ENCODE measurements at regions not wholly inside any gene's neighbourhood (a gene's known extent, or its start where the extent isn't known, plus 50 kb on each side); places are given as distances from the start of the nearest gene placed in this dataset.

GRCh38 chr4:96039217-96039616 lies 199.3 kb downstream of the PDHA2 start:
- TF ChIP-seq, protein P1, sequence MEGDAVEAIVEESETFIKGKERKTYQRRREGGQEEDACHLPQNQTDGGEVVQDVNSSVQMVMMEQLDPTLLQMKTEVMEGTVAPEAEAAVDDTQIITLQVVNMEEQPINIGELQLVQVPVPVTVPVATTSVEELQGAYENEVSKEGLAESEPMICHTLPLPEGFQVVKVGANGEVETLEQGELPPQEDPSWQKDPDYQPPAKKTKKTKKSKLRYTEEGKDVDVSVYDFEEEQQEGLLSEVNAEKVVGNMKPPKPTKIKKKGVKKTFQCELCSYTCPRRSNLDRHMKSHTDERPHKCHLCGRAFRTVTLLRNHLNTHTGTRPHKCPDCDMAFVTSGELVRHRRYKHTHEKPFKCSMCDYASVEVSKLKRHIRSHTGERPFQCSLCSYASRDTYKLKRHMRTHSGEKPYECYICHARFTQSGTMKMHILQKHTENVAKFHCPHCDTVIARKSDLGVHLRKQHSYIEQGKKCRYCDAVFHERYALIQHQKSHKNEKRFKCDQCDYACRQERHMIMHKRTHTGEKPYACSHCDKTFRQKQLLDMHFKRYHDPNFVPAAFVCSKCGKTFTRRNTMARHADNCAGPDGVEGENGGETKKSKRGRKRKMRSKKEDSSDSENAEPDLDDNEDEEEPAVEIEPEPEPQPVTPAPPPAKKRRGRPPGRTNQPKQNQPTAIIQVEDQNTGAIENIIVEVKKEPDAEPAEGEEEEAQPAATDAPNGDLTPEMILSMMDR (IDR thresholded peaks at IDR 0.05): no peak
- TF ChIP-seq, protein P2, sequence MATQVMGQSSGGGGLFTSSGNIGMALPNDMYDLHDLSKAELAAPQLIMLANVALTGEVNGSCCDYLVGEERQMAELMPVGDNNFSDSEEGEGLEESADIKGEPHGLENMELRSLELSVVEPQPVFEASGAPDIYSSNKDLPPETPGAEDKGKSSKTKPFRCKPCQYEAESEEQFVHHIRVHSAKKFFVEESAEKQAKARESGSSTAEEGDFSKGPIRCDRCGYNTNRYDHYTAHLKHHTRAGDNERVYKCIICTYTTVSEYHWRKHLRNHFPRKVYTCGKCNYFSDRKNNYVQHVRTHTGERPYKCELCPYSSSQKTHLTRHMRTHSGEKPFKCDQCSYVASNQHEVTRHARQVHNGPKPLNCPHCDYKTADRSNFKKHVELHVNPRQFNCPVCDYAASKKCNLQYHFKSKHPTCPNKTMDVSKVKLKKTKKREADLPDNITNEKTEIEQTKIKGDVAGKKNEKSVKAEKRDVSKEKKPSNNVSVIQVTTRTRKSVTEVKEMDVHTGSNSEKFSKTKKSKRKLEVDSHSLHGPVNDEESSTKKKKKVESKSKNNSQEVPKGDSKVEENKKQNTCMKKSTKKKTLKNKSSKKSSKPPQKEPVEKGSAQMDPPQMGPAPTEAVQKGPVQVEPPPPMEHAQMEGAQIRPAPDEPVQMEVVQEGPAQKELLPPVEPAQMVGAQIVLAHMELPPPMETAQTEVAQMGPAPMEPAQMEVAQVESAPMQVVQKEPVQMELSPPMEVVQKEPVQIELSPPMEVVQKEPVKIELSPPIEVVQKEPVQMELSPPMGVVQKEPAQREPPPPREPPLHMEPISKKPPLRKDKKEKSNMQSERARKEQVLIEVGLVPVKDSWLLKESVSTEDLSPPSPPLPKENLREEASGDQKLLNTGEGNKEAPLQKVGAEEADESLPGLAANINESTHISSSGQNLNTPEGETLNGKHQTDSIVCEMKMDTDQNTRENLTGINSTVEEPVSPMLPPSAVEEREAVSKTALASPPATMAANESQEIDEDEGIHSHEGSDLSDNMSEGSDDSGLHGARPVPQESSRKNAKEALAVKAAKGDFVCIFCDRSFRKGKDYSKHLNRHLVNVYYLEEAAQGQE (IDR thresholded peaks at IDR 0.05; ENCODE audit: insufficient read depth in 1 of 2, low read depth in 2 of 2, low read length in 1 of 2): no peak
- TF ChIP-seq POLR2AphosphoS5 (IDR thresholded peaks at IDR 0.05; ENCODE audit: low read depth, low read length): no peak

Data from Panc1 (cell line).